C4-2B (cell line): ENCODE measurements at regions not wholly inside any gene's neighbourhood (a gene's known extent, or its start where the extent isn't known, plus 50 kb on each side); places are given as distances from the start of the nearest gene placed in this dataset.

Experiments
- CTCF ChIP-seq: fragments of 450-650 bp; conservative IDR thresholded peaks from 2 replicates; pipeline ENCODE4 v1.5.1; 2017; ENCODE audit warnings: mild to moderate bottlenecking
- ZFX ChIP-seq: fragments of 450-650 bp; IDR thresholded peaks from 2 replicates; pipeline ENCODE4 v1.6.1; 2017

- no peak for TF ChIP-seq CTCF
- TF ChIP-seq ZFX = no peak
These were observed 92.4 kb upstream of the CHST9 start for GRCh38 chr18:27277554-27277953.
